ENCODE measurements at regions not wholly inside any gene's neighbourhood (a gene's known extent, or its start where the extent isn't known, plus 50 kb on each side); places are given as distances from the start of the nearest gene placed in this dataset.

DNA sequence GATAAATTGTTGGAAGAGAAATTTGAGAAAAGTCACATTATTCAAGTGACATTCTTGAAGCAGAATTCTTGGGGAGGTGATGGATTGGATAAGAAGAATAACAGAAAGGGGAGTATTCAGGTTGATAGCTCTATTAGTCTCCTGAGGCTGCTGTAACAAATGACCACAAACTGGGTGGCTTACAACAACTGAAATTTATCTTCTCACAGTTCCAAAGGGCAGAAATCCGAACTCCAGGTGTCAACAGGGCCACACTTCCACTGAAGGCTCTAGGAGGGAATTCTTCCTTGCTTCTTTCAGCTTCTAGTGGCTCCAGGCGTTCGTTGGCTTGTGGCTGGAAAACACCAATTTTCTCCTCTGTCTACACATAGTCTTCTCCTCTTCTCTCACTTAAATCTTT lies 99.8 kb downstream of the TES start:
- no peak for DNase-seq (ENCODE audit: extremely low spot score in 2 of 2)
- no peak overlapping the region for H3K27ac ChIP-seq
- H3K9me3 ChIP-seq = no peaks in the 10 kb centered on the region
- H3K36me3 ChIP-seq = no peaks in the 10 kb centered on the region
- TF ChIP-seq POLR2AphosphoS5 (IDR thresholded peaks at IDR 0.05; ENCODE audit: insufficient read depth in 1 of 2, low read depth in 1 of 2) (no peak), POLR2A (IDR thresholded peaks at IDR 0.05) (no peak)
- TF ChIP-seq, protein P1, sequence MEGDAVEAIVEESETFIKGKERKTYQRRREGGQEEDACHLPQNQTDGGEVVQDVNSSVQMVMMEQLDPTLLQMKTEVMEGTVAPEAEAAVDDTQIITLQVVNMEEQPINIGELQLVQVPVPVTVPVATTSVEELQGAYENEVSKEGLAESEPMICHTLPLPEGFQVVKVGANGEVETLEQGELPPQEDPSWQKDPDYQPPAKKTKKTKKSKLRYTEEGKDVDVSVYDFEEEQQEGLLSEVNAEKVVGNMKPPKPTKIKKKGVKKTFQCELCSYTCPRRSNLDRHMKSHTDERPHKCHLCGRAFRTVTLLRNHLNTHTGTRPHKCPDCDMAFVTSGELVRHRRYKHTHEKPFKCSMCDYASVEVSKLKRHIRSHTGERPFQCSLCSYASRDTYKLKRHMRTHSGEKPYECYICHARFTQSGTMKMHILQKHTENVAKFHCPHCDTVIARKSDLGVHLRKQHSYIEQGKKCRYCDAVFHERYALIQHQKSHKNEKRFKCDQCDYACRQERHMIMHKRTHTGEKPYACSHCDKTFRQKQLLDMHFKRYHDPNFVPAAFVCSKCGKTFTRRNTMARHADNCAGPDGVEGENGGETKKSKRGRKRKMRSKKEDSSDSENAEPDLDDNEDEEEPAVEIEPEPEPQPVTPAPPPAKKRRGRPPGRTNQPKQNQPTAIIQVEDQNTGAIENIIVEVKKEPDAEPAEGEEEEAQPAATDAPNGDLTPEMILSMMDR (IDR thresholded peaks at IDR 0.05) = no peak
- intact Hi-C loops (cut with DNase I) = no loop called here
- no peak overlapping the region for H3K4me3 ChIP-seq
- no peaks in the 10 kb centered on the region for H3K27me3 ChIP-seq
- H3K4me1 ChIP-seq = peaks cover 2% of the 10 kb centered on the region

GRCh38 chr7:116311259-116311658 lies 100.9 kb downstream of the TES start:
- H3K4me1 ChIP-seq = peaks cover 13% of the 10 kb centered on the region
- H3K9me3 ChIP-seq = no peaks in the 10 kb centered on the region
- H3K27me3 ChIP-seq = no peaks in the 10 kb centered on the region
- H3K27ac ChIP-seq = no peak overlapping the region
- intact Hi-C loops (cut with DNase I) = no loop called here
- no peak for TF ChIP-seq POLR2A (IDR thresholded peaks at IDR 0.05)
- TF ChIP-seq POLR2AphosphoS5 (IDR thresholded peaks at IDR 0.05; ENCODE audit: insufficient read depth in 1 of 2, low read depth in 1 of 2) = no peak
- TF ChIP-seq, protein P1 (IDR thresholded peaks at IDR 0.05) = no peak
- no peak overlapping the region for H3K4me3 ChIP-seq
- no peaks in the 10 kb centered on the region for H3K36me3 ChIP-seq
- no peak for DNase-seq (ENCODE audit: extremely low spot score in 2 of 2)

DNA sequence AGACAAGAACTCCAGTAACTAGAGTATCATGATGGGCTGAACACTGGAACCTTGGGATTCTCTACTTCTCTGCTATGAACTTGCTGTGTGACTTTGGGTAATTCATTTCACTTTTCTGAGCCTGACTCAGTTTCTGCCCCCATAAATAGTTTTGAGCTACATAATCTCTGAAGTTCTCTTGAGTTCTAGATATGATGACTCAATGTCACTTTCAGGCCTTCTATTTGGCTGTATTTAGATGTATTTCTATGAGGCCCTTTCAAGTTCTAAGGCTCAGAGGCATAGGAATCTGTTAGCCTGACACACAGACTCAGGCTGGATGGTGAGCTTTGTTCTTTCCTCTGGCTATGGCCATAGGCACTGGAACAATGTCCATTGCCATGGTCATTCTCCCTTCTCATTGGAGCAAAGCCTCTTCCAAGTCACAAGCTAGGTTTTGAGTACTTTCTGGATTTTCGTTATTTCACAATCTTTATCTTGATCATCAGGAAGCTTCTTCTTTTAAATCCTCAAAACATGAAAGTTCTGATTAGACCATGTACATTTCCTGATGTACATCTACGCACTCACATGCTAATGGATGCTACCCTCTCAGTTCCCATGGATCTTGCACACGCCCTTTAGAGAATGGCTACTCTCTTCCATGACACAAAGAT lies 101.6 kb downstream of the TES start:
- intact Hi-C loops (cut with DNase I) = no loop called here
- Histone ChIP-seq H3K27me3 (no peaks in the 10 kb centered on the region), H3K4me3 (no peak overlapping the region), H3K36me3 (no peaks in the 10 kb centered on the region), H3K9me3 (no peaks in the 10 kb centered on the region), H3K27ac (no peak overlapping the region), H3K4me1 (peaks cover 20% of the 10 kb centered on the region)
- no peak for DNase-seq (ENCODE audit: extremely low spot score in 2 of 2)
- TF ChIP-seq POLR2A (IDR thresholded peaks at IDR 0.05) = no peak
- no peak for TF ChIP-seq POLR2AphosphoS5 (IDR thresholded peaks at IDR 0.05; ENCODE audit: insufficient read depth in 1 of 2, low read depth in 1 of 2)
- TF ChIP-seq, protein P1 (IDR thresholded peaks at IDR 0.05) = no peak

DNA sequence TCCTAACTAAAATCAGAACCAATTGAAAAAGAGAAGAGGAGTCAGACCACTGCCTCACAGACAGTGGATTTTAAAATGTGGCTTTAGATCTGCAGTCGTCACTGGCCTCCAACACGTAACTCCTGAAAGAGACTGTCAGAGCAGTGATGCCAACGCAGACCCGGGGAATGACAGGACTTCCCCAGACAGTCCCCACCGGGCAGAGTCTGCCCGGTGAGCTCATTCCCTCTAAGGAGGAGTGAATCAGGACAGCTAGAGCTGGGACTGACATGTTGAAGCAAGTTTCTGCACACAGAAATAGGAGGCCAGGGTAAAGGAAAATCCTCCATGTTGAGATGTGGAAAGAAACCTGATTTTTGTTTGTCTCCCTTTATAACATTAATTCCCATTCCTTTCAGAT lies 105.0 kb downstream of the TES start:
- Histone ChIP-seq H3K4me1 (peaks cover 31% of the 10 kb centered on the region), H3K4me3 (no peak overlapping the region), H3K9me3 (no peaks in the 10 kb centered on the region), H3K27ac (peak overlapping the region; percentile 13), H3K36me3 (no peaks in the 10 kb centered on the region), H3K27me3 (no peaks in the 10 kb centered on the region)
- intact Hi-C loops (cut with DNase I) = no loop called here
- TF ChIP-seq POLR2AphosphoS5 (IDR thresholded peaks at IDR 0.05; ENCODE audit: insufficient read depth in 1 of 2, low read depth in 1 of 2) (peak in 1 of 2 donors; percentile 44), POLR2A (IDR thresholded peaks at IDR 0.05) (no peak)
- TF ChIP-seq, protein P1 (IDR thresholded peaks at IDR 0.05) = no peak
- DNase-seq (ENCODE audit: extremely low spot score in 2 of 2) = no peak

DNA sequence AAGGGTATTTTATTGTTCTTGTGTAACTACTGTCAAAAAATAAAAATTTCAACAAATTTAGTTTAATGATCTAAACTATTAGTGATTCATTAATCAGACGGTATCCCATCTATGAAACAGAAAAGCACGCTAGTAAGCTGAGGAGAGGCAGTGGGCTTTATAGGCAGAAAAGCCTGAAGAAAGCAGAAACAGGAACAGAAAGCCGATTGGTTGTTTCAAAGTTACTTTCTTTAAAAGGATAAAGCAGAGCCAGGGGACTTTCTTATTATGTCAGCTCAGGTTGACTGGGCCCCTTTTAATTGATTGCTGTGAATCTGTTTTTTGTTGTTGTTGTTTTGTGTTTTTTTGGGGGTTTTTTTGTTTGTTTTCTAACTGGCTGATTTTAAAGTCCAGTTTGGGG lies 105.5 kb downstream of the TES start:
- no peak for TF ChIP-seq POLR2A (IDR thresholded peaks at IDR 0.05)
- TF ChIP-seq, protein P1 (IDR thresholded peaks at IDR 0.05) = no peak
- no peak for TF ChIP-seq POLR2AphosphoS5 (IDR thresholded peaks at IDR 0.05; ENCODE audit: insufficient read depth in 1 of 2, low read depth in 1 of 2)
- no peak overlapping the region for H3K4me3 ChIP-seq
- H3K4me1 ChIP-seq = peaks cover 31% of the 10 kb centered on the region
- H3K27ac ChIP-seq = peak overlapping the region; percentile 13
- no peaks in the 10 kb centered on the region for H3K36me3 ChIP-seq
- DNase-seq (ENCODE audit: extremely low spot score in 2 of 2) = no peak
- intact Hi-C loops (cut with DNase I) = no loop called here
- H3K9me3 ChIP-seq = no peaks in the 10 kb centered on the region
- no peaks in the 10 kb centered on the region for H3K27me3 ChIP-seq
